Transverse colon (tissue), 4 donors: ENCODE measurements at regions not wholly inside any gene's neighbourhood (a gene's known extent, or its start where the extent isn't known, plus 50 kb on each side); places are given as distances from the start of the nearest gene placed in this dataset.

Source experiments
- DNase-seq: peaks from one replicate; pipeline ENCODE4 v3.0.0-alpha.2; 2019
- H3K27ac ChIP-seq, 4 donors: fragments of 200-600 bp; sonication (generic); 2 replicates each; pipeline ENCODE4 v1.5.1; 2016 to 2018; ENCODE audit warnings: inconsistent platforms in 4 of 4
- H3K27me3 ChIP-seq: fragments of 200-600 bp; sonication (generic); 2 replicates; pipeline ENCODE4 v1.5.1; 2017; ENCODE audit warnings: inconsistent platforms
- H3K36me3 ChIP-seq, 4 donors: fragments of 200-600 bp; sonication (generic); 2 replicates each; pipeline ENCODE4 v1.5.1; 2017 to 2019; ENCODE audit warnings: inconsistent platforms in 4 of 4
- H3K4me1 ChIP-seq, 4 donors: fragments of 200-600 bp; sonication (generic); 2 replicates each; pipeline ENCODE4 v1.5.1; 2017 to 2020; ENCODE audit warnings: inconsistent platforms in 4 of 4
- H3K4me3 ChIP-seq, 4 donors: fragments of 200-600 bp; sonication (generic); 1 replicate in 1 of 4; 2 replicates in 3 of 4; pipeline versions ENCODE4 v1.5.1 to v1.6.1; 2017 to 2019; ENCODE audit warnings: inconsistent platforms in 4 of 4
- H3K9me3 ChIP-seq, 2 donors: fragments of 200-600 bp; sonication (generic); 2 replicates each; pipeline ENCODE4 v1.5.1; 2017 to 2019; ENCODE audit warnings: inconsistent platforms in 2 of 2
- EP300 ChIP-seq: sonication (generic); formaldehyde crosslinking; IDR thresholded peaks from one replicate; pipeline ENCODE4 v1.6.1; 2017; ENCODE audit warnings: antibody characterized with exemption, low read depth
- POLR2A ChIP-seq: fragments of 450-650 bp; IDR thresholded peaks from one replicate; pipeline ENCODE4 v1.6.1; 2016; ENCODE audit warnings: antibody characterized with exemption, mild to moderate bottlenecking, moderate library complexity
- POLR2AphosphoS5 ChIP-seq, 3 donors: sonication (generic); formaldehyde crosslinking; IDR thresholded peaks; one replicate each; pipeline ENCODE4 v1.6.1; 2016; ENCODE audit warnings: antibody characterized with exemption in 3 of 3
- WGBS, 2 donors: methylation state at CpG; one replicate each; pipeline ENCODE4 v1.1.5; 2018; ENCODE audit warnings: low coverage in 1 of 2; 5-methylcytosine and 5-hydroxymethylcytosine counted together
- in situ Hi-C, 4 donors: fragments of 200-750 bp; cut with MboI; loops; one replicate each; pipeline versions ENCODE4 v1.15.0 to v1.15.1; 2017; ENCODE audit warnings: low sequenced_read_pairs in 3 of 4, low pct_ligation_motif_present in 1 of 4, low pct_unique_long_range_greater_than_20kb in 1 of 4
- intact Hi-C: fragments of 100-400 bp; cut with DNase I; formaldehyde crosslinking; loops from one replicate; pipeline ENCODE4 v1.15.1; 2023; ENCODE audit warnings: low total_unique reads
- TF ChIP-seq, protein P1 (sequence below), 5 experiments: fragments of 200-600 bp in 3 of 5; fragments of 450-650 bp in 2 of 5; sonication (generic) in 3 of 5; IDR thresholded peaks; 1 replicate in 2 of 5; 2 replicates in 3 of 5; pipeline ENCODE4 v1.5.1; 2016 to 2017; ENCODE audit warnings: antibody characterized with exemption in 5 of 5, inconsistent platforms in 3 of 5, mild to moderate bottlenecking in 2 of 5, moderate library complexity in 1 of 5

DNA sequence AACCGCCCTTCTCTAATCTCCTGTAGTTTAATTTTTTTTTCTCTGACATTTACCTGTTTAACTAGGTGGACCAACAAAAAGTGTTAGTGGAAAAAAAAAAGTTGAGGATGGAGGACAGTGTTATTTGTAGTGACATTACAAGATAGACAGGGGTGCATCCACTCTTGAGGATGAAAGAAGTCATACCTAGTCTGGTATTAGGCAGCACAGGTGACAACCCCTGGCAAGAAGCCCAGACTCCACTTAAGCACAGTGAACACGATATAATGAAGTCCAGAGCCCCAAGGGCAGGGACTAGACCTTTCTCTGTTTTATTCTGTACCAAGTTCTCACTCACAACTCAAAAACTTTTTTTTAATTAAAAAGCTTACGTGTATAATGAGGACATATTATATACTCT, 268.4 kb downstream of the GPR37 start:
- 33 to 50% methylated on average over 3 of the region's 3 CpGs for WGBS, 2 donors
- no peaks in the 10 kb centered on the region for H3K36me3 ChIP-seq
- no peak for DNase-seq
- no peak overlapping the region for H3K27ac ChIP-seq
- H3K4me3 ChIP-seq = no peak overlapping the region
- no peaks in the 10 kb centered on the region for H3K9me3 ChIP-seq
- TF ChIP-seq POLR2A = no peak
- TF ChIP-seq, protein P1, sequence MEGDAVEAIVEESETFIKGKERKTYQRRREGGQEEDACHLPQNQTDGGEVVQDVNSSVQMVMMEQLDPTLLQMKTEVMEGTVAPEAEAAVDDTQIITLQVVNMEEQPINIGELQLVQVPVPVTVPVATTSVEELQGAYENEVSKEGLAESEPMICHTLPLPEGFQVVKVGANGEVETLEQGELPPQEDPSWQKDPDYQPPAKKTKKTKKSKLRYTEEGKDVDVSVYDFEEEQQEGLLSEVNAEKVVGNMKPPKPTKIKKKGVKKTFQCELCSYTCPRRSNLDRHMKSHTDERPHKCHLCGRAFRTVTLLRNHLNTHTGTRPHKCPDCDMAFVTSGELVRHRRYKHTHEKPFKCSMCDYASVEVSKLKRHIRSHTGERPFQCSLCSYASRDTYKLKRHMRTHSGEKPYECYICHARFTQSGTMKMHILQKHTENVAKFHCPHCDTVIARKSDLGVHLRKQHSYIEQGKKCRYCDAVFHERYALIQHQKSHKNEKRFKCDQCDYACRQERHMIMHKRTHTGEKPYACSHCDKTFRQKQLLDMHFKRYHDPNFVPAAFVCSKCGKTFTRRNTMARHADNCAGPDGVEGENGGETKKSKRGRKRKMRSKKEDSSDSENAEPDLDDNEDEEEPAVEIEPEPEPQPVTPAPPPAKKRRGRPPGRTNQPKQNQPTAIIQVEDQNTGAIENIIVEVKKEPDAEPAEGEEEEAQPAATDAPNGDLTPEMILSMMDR (IDR thresholded peaks at IDR 0.05) = no peak
- no peak for TF ChIP-seq POLR2AphosphoS5 (IDR thresholded peaks at IDR 0.05)
- TF ChIP-seq EP300 = no peak
- no peaks in the 10 kb centered on the region for H3K4me1 ChIP-seq
- in situ Hi-C loops (no loop called here), intact Hi-C loops (no loop called here)
- H3K27me3 ChIP-seq = no peaks in the 10 kb centered on the region

DNA sequence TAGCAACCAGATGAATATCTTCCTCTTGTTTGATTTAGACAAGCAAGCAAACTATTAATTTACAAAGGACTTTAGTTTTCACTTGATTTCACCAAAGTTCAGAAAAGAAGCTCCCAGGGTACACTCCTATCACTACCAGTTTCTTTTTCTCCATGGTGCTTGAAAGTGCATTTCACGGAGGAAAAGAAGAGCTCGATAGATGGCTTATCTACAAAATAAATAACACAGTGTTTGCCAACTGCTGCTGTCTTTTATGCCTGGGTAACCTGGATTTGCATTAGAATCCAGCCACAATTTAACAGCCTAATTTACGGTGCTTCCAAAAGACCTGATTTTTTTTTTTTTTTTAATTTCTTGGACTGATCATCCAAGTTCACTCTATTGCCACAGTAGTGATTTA, 275.7 kb downstream of the GPR37 start:
- 36% methylated on average over 3 of the region's 3 CpGs for WGBS, 2 donors
- no peak overlapping the region for H3K4me3 ChIP-seq
- in situ Hi-C loops = no loop called here
- no peak overlapping the region for H3K27ac ChIP-seq
- no peaks in the 10 kb centered on the region for H3K27me3 ChIP-seq
- H3K36me3 ChIP-seq = no peaks in the 10 kb centered on the region
- DNase-seq = no peak
- no peaks in the 10 kb centered on the region for H3K9me3 ChIP-seq
- intact Hi-C loops = no loop called here
- TF ChIP-seq, protein P1 (IDR thresholded peaks at IDR 0.05) = no peak
- no peak for TF ChIP-seq POLR2AphosphoS5 (IDR thresholded peaks at IDR 0.05)
- H3K4me1 ChIP-seq = no peaks in the 10 kb centered on the region

DNA sequence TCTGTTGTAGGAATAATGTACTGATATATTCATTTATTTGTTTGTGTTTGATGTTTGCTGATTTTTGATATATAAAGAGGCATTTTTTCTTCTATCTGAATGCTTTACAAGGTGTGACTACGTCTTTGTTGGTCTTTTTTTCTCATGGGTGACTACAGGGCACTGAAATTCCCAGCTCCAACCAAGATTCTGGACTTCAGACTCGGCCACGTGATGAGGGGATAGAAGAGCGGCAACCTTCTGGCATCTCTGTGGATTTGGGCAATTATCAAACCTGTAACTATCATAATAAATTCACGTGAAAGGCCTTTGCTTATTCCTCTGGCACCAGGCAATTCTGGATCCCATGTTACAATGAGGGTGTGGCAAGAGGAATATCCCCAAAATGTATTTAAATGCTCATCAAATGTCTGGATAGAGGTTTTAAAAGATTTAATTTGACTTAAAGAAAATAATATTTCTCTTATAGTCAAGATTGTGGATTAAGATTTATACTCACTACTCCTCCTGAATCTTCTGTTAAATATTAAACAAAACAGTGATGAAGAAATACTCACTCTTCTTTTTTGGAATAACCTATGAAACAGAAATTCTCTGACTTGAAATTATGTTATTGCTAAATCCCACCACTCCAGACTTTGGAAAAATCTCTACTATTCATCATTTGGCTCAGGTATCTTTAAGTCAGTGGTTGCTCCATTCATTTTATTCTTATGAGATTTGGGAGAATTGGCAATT, 276.3 kb downstream of the GPR37 start:
- no peak overlapping the region for H3K4me3 ChIP-seq
- TF ChIP-seq, protein P1 (IDR thresholded peaks at IDR 0.05) = no peak
- TF ChIP-seq POLR2A = no peak
- TF ChIP-seq EP300 = no peak
- TF ChIP-seq POLR2AphosphoS5 (IDR thresholded peaks at IDR 0.05) = no peak
- H3K27ac ChIP-seq = no peak overlapping the region
- in situ Hi-C loops (no loop called here), intact Hi-C loops (no loop called here)
- H3K4me1 ChIP-seq = no peaks in the 10 kb centered on the region
- no peaks in the 10 kb centered on the region for H3K36me3 ChIP-seq
- whole genome bisulfite sequencing, 2 donors = 62 to 79% methylated on average over 5 of the region's 5 CpGs
- DNase-seq = no peak
- no peaks in the 10 kb centered on the region for H3K9me3 ChIP-seq
- H3K27me3 ChIP-seq = no peaks in the 10 kb centered on the region

DNA sequence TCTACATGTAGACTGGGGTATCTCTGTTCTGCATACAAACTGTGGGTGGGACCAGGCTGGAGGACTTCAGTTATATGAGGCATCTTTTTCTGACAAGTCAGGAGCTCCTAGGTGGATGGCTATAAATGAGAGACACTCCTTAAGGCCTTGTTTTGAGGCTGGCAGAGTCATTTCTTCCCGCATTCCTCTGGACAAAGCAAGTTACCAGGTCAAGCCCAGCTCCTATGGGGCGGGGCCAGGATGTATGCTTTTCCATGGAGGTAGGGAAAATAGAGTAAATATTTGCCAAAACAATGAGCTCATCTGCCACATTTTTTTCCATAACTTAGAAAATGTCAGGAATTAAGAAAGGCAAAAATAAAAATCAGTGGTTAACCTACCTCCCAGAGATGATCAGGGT, 283.4 kb downstream of the GPR37 start:
- Histone ChIP-seq H3K4me1 (no peaks in the 10 kb centered on the region), H3K27me3 (no peaks in the 10 kb centered on the region), H3K27ac (no peak overlapping the region), H3K9me3 (no peaks in the 10 kb centered on the region), H3K4me3 (no peak overlapping the region), H3K36me3 (no peaks in the 10 kb centered on the region)
- 75 to 82% methylated on average over 2 of the region's 2 CpGs for WGBS, 2 donors
- intact Hi-C loops = no loop called here
- no peak for DNase-seq
- TF ChIP-seq POLR2AphosphoS5 (IDR thresholded peaks at IDR 0.05) = no peak
- in situ Hi-C loops = no loop called here

DNA sequence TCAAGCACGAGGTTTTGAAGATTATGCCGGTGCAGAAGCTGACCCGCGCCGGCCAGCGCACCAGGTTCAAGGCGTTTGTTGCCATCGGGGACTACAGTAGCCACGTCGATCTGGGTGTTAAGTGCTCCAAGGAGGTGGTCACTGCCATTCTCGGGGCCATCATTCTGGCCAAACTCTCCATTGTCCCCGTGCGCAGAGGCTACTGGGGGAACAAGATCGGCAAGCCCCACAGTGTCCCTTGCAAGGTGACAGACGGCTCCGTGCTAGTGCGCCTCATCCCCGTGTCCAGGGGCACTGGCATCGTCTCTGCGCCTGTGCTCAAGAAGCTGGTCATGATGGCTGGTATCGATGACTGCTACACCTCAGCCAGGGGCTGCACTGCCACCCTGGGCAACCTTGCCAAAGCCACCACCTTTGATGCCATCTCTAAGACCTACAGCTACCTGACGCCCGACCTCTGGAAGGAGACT, 284.7 kb downstream of the GPR37 start:
- intact Hi-C loops (no loop called here), in situ Hi-C loops (no loop called here)
- TF ChIP-seq EP300 (no peak), POLR2A (no peak), POLR2AphosphoS5 (IDR thresholded peaks at IDR 0.05) (no peak)
- TF ChIP-seq, protein P1 (IDR thresholded peaks at IDR 0.05) = no peak
- H3K4me3 ChIP-seq = no peak overlapping the region
- H3K27me3 ChIP-seq = no peaks in the 10 kb centered on the region
- DNase-seq = no peak
- H3K27ac ChIP-seq = no peak overlapping the region
- H3K9me3 ChIP-seq = no peaks in the 10 kb centered on the region
- 94% methylated on average over 23 of the region's 23 CpGs; no CpG with 5 or more reads in 1 of the 2 donors for WGBS, 2 donors
- H3K4me1 ChIP-seq = no peaks in the 10 kb centered on the region
- no peaks in the 10 kb centered on the region for H3K36me3 ChIP-seq
